Globus pallidus (tissue), 1 donor: ENCODE measurements at regions not wholly inside any gene's neighbourhood (a gene's known extent, or its start where the extent isn't known, plus 50 kb on each side); places are given as distances from the start of the nearest gene placed in this dataset.

ENCODE experiments used
- DNase-seq: peaks from one replicate; pipeline ENCODE4 v3.0.0-alpha.2; 2015; ENCODE audit warnings: low spot score

DNA sequence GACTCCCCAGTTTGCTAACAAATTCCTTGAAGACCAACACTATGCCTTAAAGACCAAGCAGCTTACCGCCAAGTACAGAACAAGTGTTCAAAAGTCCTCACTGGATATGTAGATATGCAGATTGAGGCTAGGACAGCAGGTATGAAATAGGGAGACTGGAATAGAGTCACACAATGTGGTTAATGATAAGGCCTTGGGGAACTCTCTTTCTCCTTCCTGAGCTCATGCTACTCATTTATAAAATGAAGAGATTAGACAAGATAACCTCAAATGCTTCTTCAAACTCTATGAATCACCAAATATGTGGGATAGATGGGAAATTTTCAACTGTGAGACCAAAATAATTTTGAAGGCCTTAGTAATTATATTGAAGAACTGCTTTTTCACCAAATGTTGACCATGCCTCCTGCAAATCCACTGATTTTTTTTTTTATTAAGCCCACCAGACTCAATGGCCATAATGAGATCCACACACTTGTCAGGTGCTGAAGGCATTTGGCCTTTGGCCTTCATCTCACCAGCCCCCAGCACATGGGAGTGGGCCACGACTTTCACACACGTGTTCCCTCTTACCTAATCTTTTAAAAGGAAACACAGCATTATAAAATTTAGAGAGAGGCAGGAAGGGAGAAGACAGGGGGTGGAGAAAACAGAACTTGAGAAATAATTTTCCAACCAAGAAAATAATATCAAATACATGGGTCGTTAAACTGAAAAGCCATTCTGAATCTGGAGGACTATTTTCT is 181.5 kb downstream of the EN1 start:
- DNase-seq = no peak

DNA sequence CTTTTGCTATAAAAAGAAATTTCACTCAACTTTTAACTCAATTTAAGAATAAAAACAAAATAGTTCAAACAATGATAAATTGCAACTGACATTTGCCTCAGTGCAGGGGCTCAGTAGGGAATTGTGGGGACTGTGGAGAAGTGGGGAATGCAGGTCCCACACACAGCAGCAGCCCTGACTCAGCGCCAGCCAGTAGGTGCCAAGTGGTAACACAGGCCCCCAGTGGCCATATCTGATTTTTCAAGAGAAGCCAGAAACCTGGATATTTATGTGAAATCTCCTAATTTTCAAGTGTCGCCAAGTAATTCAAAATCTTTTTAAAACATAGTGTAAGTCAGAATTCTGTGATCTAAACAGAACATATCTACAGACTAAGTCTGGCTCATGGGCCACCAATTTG is 186.3 kb downstream of the EN1 start:
- no peak for DNase-seq

DNA sequence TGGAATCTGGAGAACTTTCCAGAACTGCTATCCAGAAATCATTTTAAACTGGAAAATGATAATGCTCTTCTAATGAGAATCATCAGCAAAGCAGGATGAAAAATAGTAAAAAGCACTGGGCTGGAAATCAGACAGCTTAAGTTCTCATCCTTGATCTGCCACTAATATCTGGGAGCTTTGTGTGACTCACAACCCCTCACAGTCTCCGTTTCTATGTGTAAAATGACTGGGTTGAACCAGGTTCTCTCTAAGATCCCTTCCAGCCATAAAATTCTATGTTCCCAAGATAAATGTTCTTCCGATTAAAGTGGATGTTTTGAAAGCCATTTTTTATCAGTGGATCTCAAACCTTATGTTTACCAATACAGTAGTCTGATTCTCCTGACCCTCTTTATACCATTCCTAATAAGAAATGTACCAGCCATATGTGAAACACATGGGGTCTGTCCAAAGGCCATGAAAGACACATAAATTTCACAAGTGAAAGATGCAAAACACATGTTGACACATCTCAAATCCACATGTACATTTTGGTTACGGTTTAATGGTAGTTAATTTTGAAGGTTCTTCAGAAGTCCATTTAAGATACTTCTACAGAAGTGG is 188.8 kb downstream of the EN1 start:
- DNase-seq = no peak

DNA sequence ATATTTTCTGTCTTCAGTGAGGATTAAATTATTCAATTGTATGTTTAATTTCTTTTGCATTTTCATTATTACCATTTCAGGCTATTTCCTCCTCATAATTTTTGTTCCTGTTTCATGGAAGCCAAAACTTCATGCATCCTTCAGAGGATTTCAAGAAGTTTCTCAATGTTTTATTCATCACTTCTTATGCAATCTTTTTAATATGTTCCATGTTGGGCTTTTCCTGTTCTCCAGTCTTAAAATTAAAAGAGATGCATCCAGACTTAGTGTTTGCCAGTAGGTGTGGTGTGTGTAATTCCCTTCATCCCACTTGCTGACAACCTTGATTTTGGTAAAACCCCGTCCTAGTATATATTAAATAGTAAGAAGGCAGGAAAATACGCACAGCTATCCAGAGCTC is 190.0 kb downstream of the EN1 start:
- DNase-seq = no peak

DNA sequence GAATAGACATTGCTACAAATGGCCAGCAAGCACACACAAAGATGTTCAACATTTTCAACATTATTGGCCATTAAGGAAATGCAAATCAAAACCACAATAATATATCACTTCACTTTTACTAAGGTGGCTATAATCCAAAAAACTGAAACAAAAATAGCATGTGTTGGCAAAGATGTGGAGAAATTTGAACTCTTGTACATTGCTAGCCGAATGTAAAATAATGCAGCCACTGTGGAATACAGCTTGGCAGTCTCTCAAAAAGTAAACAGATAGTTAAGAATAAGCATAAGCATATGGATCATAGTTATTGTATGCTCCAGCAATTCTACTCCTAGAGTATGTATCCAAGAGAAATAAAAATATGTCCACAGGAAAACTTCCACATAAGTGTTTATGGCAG is 192.5 kb downstream of the EN1 start:
- no peak for DNase-seq

DNA sequence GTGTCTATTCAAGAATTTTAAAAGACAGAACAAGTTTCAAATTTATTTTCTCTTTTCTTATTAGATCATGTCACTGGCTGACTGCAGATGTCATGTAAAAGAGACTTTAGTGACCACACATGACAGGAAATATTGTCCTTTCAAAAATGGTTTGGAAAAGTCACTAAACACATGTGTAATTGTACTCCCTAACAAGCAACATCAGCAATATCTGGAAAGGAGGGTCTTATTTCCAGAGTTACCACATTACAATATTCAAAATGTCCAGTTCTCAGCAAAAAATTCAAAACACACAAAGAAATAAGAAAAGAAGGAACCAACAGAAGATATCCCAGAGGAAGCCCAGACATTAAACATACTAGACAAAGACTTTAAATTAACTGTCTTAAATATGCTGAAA is 197.1 kb downstream of the EN1 start:
- DNase-seq = no peak

DNA sequence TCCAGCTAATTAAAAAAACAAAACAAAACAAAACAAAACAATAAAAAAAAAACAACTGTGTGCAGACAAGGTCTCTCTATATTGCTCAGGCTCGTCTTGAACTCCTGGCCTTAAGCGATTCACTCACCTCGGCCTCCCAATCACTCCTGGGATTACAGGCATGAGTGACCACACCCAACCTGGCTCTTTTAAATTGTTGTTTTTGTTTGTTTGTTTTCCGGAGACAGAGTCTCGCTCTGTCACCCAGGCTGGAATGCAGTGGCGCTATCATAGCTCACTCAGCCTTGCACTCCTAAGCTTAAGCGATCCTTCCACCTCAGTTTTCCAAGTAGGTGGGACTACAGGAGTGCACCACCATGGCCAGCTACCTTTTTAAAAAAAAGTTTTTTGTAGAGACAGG is 201.6 kb downstream of the EN1 start:
- DNase-seq = no peak

DNA sequence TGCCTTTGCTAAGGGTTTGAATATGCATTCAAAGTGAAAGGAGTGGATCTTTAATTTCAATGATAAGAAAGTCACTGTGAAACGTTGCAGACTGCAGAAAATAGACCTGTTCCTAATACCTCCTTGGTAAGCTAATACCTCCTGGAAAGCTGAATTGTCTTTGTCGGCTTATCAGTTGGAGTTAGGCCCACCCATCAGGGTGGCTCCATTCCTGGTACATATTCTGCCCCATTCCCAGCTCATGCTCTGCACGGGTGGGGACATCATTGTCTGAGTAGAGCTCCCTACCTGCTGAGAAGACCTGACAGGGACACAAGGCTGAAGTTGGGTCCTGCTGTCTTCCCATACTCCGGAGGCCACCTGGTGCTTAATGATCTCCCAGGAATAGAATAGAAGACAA is 203.3 kb downstream of the EN1 start:
- DNase-seq = no peak

DNA sequence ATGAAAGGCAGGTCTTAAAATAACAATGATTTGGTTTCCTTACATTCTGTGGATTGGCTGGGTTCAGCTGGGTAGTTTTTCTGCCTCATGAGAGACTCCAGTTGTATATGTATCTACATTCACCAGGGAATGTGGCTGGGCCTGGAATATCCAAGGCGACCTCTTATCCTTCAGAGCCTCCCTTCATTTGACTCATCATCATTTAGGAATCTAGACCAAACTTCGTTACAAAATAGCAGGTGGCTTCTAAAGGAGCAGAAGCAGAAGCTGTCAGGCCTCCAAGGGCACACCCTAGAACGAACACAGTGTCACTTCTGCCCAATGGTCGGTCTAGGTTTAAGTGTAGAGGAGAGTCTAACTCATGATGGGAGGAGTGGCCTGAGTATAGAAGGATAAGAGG is 204.2 kb downstream of the EN1 start:
- DNase-seq = no peak

DNA sequence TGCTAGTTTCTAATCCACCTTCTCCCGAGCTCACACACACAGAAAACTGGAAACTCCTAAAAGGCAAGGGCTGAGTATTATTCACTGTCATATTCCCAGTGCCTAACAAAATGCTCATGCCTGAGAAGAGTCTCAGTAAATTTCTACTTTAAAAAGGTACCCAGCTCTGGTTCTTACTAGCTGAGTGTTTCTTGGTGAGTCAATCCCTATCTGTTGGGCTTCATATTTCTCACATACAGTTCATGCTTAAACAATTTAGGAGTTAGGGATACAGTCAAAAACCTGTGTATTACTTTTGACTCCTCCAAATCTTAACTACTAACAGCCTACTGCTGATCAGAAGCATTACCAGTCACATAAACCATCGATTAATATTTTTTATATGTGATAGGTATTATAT is 204.9 kb downstream of the EN1 start:
- DNase-seq = no peak

DNA sequence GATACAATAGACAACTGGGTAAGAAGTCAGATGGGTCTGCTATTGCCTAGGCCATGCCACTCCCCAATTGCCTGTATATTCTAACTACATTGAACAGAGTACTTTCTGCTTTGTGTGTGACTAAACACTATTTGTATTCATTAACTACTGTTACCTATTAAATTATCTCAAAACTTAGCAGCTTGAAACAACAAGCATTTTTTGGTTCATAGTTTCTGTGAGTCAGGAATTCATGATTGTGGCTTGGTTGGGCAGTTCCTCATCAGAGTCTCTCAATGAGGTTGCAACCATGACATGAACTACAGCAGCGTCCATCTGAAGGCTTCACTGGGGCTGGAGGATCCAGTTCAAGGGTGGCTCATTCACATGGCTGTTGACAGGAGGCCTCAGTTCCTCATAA is 205.7 kb downstream of the EN1 start:
- no peak for DNase-seq

DNA sequence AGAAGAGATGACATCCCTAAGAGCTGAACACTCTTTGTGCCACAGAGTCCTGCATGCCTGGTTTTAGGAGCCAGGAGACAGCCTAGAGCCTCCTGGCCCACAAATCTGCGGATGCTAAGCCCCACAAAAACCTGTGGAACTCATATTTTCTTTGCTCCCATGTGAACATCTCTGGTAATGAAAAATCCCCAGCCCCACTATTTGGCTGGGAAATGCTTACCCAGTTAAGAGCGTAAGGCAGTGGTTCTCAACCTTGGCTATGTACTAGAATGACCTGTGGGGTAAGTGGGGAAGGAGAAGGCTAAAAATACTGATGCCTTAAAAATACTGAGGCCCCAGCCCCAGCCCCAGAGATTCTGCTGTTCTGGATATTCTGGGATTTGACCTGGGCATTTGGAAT is 208.1 kb downstream of the EN1 start:
- DNase-seq = no peak

DNA sequence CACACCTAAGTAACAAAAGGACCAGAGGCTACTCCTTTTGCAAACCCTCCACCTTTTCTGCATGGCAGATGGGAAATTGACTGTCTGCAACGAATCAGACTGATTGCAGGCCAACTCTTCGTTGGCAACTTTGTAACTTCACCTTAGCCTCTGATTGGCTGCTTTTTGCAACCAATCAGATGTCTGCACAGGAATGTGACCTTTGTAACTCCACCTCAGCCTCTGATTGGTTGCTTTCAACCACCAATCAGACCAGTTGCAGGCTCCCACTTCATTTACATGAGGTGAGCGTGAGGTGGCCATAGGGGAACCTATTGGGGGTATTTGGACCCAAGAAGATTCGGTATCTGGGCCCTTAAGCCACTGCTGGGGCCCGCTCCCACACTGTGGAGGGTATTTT is 209.0 kb downstream of the EN1 start:
- DNase-seq = no peak

DNA sequence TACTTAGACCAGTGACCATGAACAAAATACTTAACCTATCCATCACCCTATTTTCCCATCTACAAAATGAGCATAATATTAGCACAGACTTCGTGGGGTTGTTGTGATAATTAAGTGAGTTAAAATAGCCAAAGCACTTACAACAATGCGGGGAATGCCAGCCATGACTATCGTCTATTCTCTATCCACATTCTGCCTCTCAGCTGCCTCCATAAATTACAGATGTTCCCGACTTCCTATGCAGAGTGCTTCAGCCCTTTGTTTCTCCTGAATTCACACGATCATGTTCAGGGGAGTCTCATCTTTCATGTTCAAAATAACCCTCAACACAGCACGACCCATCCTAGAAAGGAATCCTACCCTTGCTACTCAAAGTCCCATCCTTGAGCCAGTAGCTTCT is 211.6 kb downstream of the EN1 start:
- DNase-seq = no peak

DNA sequence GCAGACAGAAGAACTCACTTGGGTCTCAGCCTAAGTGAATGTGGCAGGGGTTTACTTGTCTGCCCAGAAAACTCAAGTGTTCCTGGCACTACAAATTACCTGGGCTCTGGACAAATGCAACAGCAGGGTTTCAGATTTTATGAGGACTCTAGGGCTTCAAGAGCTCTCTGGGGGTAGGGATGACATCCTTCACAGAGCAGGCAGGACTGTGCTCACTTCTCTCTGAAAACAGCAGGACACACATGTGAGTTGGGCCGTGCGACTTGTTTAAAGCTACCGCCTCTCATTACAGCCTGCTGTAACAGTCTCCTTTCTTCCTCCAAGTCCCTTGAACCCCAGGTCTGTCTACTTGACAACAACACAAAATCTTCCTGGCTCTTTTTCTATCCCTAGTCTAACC is 212.6 kb downstream of the EN1 start:
- no peak for DNase-seq

DNA sequence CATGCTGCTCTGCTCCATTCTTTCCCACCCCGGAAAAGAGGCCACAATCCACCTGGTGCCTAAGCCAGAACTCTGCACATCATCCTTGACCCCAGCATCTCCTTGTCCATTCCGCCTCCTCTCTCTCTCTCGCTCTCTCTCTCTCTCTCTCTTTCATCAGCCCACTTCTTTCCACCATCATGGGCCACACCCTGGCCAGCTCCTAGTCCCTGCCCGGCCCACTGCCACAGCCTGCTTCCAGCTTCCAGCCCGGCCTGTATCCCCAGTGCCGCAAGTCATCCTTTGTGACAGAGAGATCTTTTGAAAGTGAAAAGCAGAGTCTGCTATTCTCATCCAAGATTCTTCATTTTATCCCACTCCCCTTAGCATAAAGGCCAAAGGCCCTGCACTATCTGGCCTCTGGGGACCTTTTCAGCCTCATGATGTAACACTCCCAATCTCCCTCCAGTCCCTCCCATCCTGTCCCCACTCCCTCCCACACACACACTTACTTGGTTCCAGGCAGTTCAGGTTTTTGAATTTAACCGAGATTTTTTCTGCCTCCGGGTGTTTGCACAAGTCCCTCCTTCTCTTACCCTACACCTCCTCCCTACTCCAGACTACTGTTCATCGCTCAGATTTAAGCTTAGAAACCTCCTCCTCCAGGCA is 214.0 kb downstream of the EN1 start:
- no peak for DNase-seq

DNA sequence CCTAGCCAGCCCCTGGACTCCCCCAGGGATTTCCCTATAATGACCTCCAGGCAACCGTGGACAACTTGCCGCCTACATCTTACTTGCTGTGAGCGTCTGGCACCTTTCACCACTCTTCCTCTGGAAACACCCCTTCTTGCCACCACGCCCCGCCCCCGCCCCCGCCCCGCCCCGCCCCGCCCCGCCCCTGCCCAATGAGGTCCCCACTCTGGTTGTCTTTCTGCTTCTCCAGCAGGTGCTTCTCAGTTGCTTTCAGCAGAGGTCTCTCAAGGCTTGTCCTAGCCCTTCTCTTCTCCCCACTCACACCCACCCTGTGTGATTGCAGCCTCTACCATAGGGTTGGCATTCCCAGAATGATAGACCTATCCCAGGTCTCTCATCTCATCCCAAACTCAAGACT is 214.5 kb downstream of the EN1 start:
- no peak for DNase-seq

DNA sequence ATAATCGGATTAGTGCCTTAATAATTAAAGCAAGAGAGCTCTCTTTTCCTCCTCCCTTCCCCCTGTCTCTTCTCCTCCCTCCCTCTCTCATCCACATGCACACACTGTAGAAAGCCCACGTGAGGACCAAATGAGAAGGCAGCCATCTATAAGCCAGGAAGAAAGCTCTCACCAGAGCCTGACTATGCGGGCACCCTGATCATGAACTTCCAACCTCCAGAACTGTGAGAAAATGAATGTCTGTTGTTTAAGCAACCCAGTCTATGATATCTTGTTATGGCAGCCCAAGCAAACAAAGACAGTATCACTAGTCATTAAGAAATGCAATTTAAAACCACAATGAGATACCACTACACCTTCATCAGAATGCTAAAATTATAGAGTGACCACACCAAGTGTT is 220.3 kb downstream of the EN1 start:
- DNase-seq = no peak

DNA sequence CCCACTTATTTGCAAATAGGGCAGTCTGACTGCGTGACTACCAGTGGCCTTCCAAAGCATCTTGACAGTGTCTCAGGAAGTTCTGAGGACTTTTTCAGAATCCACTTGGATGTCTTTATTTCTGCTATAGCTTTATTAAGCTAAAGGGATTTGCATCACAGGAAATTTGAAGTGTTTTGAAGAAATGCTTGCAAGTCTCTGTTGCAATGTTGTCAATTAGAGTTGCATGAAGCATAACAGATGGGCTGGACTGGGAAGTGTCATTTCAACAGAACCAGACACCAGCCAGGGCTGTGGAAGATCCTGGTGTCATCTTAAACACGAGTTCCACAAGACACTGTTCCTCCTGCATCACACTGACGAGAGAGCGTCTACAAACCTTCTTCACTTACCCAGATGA is 224.5 kb downstream of the EN1 start:
- no peak for DNase-seq

DNA sequence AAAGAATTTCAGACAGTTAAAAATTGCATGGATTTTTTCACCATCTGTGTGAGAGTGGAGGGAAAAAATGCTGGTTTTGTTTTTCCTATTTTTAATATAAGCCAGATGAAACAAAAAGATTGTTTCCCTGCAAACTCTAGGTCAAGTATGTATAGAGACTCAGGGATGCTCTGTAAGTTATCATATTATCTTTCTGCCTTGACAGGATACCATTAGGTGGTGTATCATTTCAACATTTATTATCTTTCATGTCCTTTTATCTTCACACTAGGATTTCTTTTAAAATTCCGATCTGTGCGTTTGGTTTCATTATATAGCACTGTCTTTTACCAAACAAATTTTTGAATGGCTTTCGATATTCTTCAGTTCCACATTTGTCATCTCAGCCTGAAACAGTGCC is 225.3 kb downstream of the EN1 start:
- DNase-seq = no peak

DNA sequence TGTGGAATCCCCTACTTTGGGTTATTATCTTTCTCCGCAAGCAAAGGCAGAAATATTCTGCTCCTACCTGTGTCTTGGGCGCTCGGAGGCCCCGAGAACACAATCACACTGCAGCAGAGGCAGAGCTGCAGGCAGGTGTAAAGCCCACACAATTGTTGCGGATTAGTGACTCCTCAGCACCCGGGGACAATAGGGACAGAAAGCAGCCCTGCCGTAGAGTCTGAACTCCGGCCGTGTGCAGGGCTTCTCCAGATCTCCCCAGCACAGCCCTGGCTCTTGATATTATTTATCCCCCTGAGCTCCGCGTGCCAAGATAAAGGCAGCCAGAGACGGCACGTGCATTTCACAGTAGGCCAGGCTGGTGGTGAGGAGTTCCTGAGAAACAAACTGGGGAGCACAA is 229.2 kb downstream of the EN1 start:
- no peak for DNase-seq

DNA sequence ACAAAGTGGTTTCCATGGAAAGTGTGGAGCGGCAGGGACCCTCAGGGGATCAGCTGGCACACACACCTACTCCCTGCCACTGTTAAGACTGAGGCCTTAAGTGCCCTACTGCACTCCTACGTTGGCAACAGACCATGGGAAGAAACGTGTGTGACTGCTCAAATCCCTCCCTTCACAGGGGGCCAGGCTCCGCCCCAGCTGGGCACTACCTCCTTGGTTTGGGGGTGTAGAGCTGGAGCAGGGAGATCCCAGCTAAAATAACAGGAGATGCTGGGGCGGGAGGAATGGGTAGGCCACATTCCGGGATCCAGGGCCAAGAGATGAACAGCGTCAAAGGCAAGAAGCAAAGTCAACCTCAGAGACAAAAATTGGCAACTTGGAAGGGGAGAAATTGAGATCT is 231.0 kb downstream of the EN1 start:
- no peak for DNase-seq

DNA sequence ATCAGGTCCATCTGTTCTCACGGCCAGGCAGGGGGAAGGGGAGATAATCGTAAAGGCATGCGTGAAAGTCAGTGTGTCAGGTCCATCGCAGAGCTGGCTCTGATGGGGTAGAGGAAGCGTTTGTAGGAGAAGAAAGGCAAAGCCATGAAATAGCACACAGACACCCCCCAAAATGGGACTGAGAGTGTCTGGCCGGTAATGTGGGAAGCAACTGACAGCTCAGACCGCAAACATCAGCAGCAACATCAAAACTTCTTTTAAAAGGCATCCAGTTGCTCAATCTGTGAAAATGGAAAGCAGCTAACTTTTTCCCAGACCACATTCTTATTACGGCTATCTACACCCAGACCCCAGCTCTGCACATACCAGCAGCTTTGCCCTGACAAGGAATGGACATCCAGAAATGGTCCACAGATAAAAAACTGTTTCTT is 232.6 kb downstream of the EN1 start:
- no peak for DNase-seq

DNA sequence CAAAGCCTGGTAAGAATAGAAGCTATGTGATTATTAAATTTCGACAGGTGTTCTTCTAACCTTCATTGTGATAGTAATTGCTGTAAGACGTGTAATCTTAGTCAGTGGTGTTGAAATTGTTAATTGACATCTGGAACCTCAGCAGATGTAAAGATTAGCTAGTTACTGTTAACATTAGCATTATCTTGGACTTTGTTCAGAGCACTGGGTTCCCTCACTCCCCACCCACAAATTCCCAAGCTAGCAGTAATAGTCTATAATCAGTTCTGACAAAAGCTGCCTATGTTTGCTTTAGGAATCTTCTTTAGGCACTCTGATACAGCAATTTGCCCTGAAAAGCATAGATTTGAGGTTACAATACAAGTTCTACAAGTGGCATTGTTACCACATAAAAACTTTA is 233.7 kb downstream of the EN1 start:
- DNase-seq = no peak
